ENCODE measurements at regions not wholly inside any gene's neighbourhood (a gene's known extent, or its start where the extent isn't known, plus 50 kb on each side); places are given as distances from the start of the nearest gene placed in this dataset.

- TF ChIP-seq ZNF462 (CRISPR knock-in tag; IDR thresholded peaks at IDR 0.05) = no peak
- TF ChIP-seq EZH2 (IDR thresholded peaks at IDR 0.05; ENCODE audit: low read depth, unreplicated experiment) = no peak
- TF ChIP-seq NANOG (IDR thresholded peaks at IDR 0.05; ENCODE audit: borderline replicate concordance) = no peak
Observed at GRCh38 chr20:19811231-19811630, 53.2 kb downstream of the RIN2 start (continued).

GRCh38 chr20:19812056-19812455 is 54.0 kb downstream of the RIN2 start:
- ATAC-seq (no peak), DNase-seq (ENCODE audit: low spot score) (no peak)
- no peaks in the 10 kb centered on the region for H3F3A ChIP-seq (replicated peaks; ENCODE audit: low read depth)
- H2AFZ ChIP-seq = no peak overlapping the region
- Mint-ChIP-seq H3K4me3 (no peak overlapping the region), H3K4me1 (peaks cover 4% of the 10 kb centered on the region; the same call in 2 of the 3 replicates), H3K27ac (no peak overlapping the region), H3K36me3 (ENCODE audit: low read depth) (peaks cover 3% of the 10 kb centered on the region; the same call in 1 of the 3 replicates), H3K9me3 (no peaks in the 10 kb centered on the region; the same call in 2 of the 3 replicates), H3K27me3 (ENCODE audit: insufficient read depth, low read depth, poor library complexity) (peaks cover 4% of the 10 kb centered on the region)
- no peak overlapping the region for H3K4me3 ChIP-seq
- no peak for TF ChIP-seq JUNB (IDR thresholded peaks at IDR 0.05; ENCODE audit: unreplicated experiment)
- no peak for TF ChIP-seq POLR2AphosphoS5 (IDR thresholded peaks at IDR 0.05; ENCODE audit: low read depth)
- no peak for TF ChIP-seq EZH2phosphoT487 (IDR thresholded peaks at IDR 0.05; ENCODE audit: unreplicated experiment)
- TF ChIP-seq STAT1 (IDR thresholded peaks at IDR 0.05; ENCODE audit: unreplicated experiment) = no peak
- TF ChIP-seq ZNF331 (CRISPR knock-in tag; IDR thresholded peaks at IDR 0.05; ENCODE audit: low read depth) = no peak
- TF ChIP-seq ETS1 (IDR thresholded peaks at IDR 0.05) = no peak
- TF ChIP-seq NANOG (IDR thresholded peaks at IDR 0.05; ENCODE audit: borderline replicate concordance) = no peak
- no peak for TF ChIP-seq ZNF114 (CRISPR knock-in tag; IDR thresholded peaks at IDR 0.05)
- TF ChIP-seq CREB1 (CRISPR knock-in tag; IDR thresholded peaks at IDR 0.05; ENCODE audit: low read depth) = no peak
- TF ChIP-seq REST (IDR thresholded peaks at IDR 0.05; ENCODE audit: unreplicated experiment) = no peak
- no peak for TF ChIP-seq EZH2 (IDR thresholded peaks at IDR 0.05; ENCODE audit: low read depth, unreplicated experiment)
- H3K79me2 ChIP-seq (replicated peaks; ENCODE audit: insufficient read depth) = no peaks in the 10 kb centered on the region
- no peaks in the 10 kb centered on the region for H4K20me1 ChIP-seq (replicated peaks; ENCODE audit: insufficient read depth)
- no peak overlapping the region for H3K27ac ChIP-seq (ENCODE audit: low read depth)
- no peaks in the 10 kb centered on the region for H3K9me2 ChIP-seq (ENCODE audit: insufficient read depth)
- H3K4me1 ChIP-seq (ENCODE audit: insufficient read depth) = no peaks in the 10 kb centered on the region
- no peaks in the 10 kb centered on the region for H3K36me3 ChIP-seq (ENCODE audit: insufficient read depth)
- no peaks in the 10 kb centered on the region for H3K27me3 ChIP-seq (ENCODE audit: insufficient read depth)
- H3K4me2 ChIP-seq = no peak overlapping the region

All from GM23338 (cell line).